Mucosa of descending colon (tissue), 3 donors: ENCODE measurements at regions not wholly inside any gene's neighbourhood (a gene's known extent, or its start where the extent isn't known, plus 50 kb on each side); places are given as distances from the start of the nearest gene placed in this dataset.

ENCODE experiments used
- ATAC-seq: fragments of 200-7000 bp; cut with Tn5 transposase; one replicate; pipeline ENCODE4 v1.9.1; 2020; ENCODE audit warnings: mild to moderate bottlenecking, moderate library complexity
- DNase-seq, 3 donors: peaks; one replicate each; pipeline ENCODE4 v3.0.0-alpha.2; 2020
- H3K36me3 ChIP-seq: fragments of 200-600 bp; one replicate; pipeline ENCODE4 v1.8.0; 2021; ENCODE audit warnings: low read depth, mild to moderate bottlenecking
- H3K4me1 ChIP-seq: fragments of 200-600 bp; one replicate; pipeline ENCODE4 v1.8.0; 2021; ENCODE audit warnings: low read depth, mild to moderate bottlenecking
- H3K4me3 ChIP-seq: fragments of 200-600 bp; one replicate; pipeline ENCODE4 v1.8.0; 2021; ENCODE audit warnings: mild to moderate bottlenecking
- H3K9me3 ChIP-seq: fragments of 200-600 bp; one replicate; pipeline ENCODE4 v1.8.0; 2021; ENCODE audit warnings: mild to moderate bottlenecking
- CTCF ChIP-seq: fragments of 200-600 bp; IDR thresholded peaks from one replicate; pipeline ENCODE4 v1.8.0; 2022; ENCODE audit warnings: antibody characterized with exemption, mild to moderate bottlenecking
- intact Hi-C, 2 donors: fragments of 100-400 bp; cut with DNase I in 1 of 2; cut with micrococcal nuclease in 1 of 2; formaldehyde crosslinking; loops; one replicate each; pipeline versions ENCODE4 v1.11.0 to v1.11.1; 2022; cut with DNase I, micrococcal nuclease
- donor health status: DM: no; HTN: no; CAD: no; lungs with moderate emphysema.
- donor health status: DM: no; HTN: no; CAD: no.
- donor health status: DM: no; HTN: yes; CAD: no.

GRCh38 chr14:30798961-30799360 lies 75.4 kb upstream of the COCH start:
- Histone ChIP-seq H3K9me3 (no peaks in the 10 kb centered on the region), H3K4me3 (no peak overlapping the region), H3K4me1 (peaks cover 5% of the 10 kb centered on the region), H3K36me3 (no peaks in the 10 kb centered on the region)
- no peak for DNase-seq
- intact Hi-C loops = no loop called here
- ATAC-seq = no peak
- TF ChIP-seq CTCF = no peak

GRCh38 chr14:30799933-30800332 lies 74.4 kb upstream of the COCH start:
- intact Hi-C loops = no loop called here
- Histone ChIP-seq H3K9me3 (no peaks in the 10 kb centered on the region), H3K4me1 (peaks cover 5% of the 10 kb centered on the region), H3K4me3 (no peak overlapping the region), H3K36me3 (no peaks in the 10 kb centered on the region)
- no peak for TF ChIP-seq CTCF
- no peak for DNase-seq
- ATAC-seq = no peak

- H3K4me1 ChIP-seq = peaks cover 5% of the 10 kb centered on the region
- peak in 1 of 3 donors; percentile 50 for DNase-seq
- TF ChIP-seq CTCF = no peak
- peak; percentile 94 for ATAC-seq
- intact Hi-C loops = no loop called here
- H3K9me3 ChIP-seq = no peaks in the 10 kb centered on the region
- H3K36me3 ChIP-seq = no peaks in the 10 kb centered on the region
- H3K4me3 ChIP-seq = no peak overlapping the region
These were observed 71.2 kb upstream of the COCH start for GRCh38 chr14:30803185-30803584.

- ATAC-seq = no peak
These were observed 69.1 kb upstream of the COCH start for GRCh38 chr14:30805284-30805683.

GRCh38 chr14:30808576-30808975 lies 65.8 kb upstream of the COCH start:
- no peaks in the 10 kb centered on the region for H3K36me3 ChIP-seq
- peaks cover 3% of the 10 kb centered on the region for H3K4me1 ChIP-seq
- H3K9me3 ChIP-seq = no peaks in the 10 kb centered on the region
- intact Hi-C loops = no loop called here
- no peak for TF ChIP-seq CTCF
- no peak overlapping the region for H3K4me3 ChIP-seq
- ATAC-seq (no peak), DNase-seq (no peak)

More at GRCh38 chr14:30805284-30805683, 69.1 kb upstream of the COCH start:
- no peak for TF ChIP-seq CTCF
- H3K36me3 ChIP-seq = no peaks in the 10 kb centered on the region
- no peaks in the 10 kb centered on the region for H3K9me3 ChIP-seq
- no peak for DNase-seq
- H3K4me1 ChIP-seq = peaks cover 5% of the 10 kb centered on the region
- intact Hi-C loops = no loop called here
- H3K4me3 ChIP-seq = no peak overlapping the region

GRCh38 chr14:30813216-30813615 lies 61.1 kb upstream of the COCH start:
- Histone ChIP-seq H3K36me3 (no peaks in the 10 kb centered on the region), H3K4me1 (no peaks in the 10 kb centered on the region), H3K4me3 (no peak overlapping the region), H3K9me3 (no peaks in the 10 kb centered on the region)
- intact Hi-C loops = no loop called here
- DNase-seq = no peak
- no peak for TF ChIP-seq CTCF
- no peak for ATAC-seq
